ENCODE measurements at regions not wholly inside any gene's neighbourhood (a gene's known extent, or its start where the extent isn't known, plus 50 kb on each side); places are given as distances from the start of the nearest gene placed in this dataset.

DNA sequence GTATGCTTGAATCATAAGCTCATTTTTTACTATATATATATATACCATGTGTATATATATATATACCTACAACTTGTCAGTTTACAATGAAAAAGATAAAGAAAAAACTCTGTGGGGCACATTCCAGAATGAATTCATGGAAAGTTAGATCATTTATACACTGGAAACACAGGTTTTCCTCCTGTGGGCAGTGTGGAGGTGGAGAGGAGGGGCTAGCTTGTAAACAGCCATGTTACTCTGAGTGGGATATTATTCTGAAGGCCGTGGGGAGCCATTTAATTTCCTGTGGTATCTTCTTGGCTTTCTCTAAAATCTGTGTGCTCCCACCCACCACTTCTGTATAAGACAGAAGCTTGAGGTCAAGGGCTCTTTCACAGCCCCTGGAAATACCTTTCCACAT, 273.4 kb upstream of the MTNR1B start:
- TF ChIP-seq CTCF (conservative IDR thresholded peaks at IDR 0.05; ENCODE audit: low read depth, low read length) (no peak), EZH2 (IDR thresholded peaks at IDR 0.05; ENCODE audit: low read length, unreplicated experiment) (no peak), EZH2phosphoT487 (IDR thresholded peaks at IDR 0.05; ENCODE audit: borderline replicate concordance, low read length) (no peak)
